NCI-H69 (cell line): ENCODE measurements at regions not wholly inside any gene's neighbourhood (a gene's known extent, or its start where the extent isn't known, plus 50 kb on each side); places are given as distances from the start of the nearest gene placed in this dataset.
"Not testable (repeated sequence)": the region's sequence is repeated elsewhere in the genome, so short reads cannot be mapped to it uniquely, and the experiment has no call there.

Experiments
- DNase-seq: peaks from one replicate; lab custom pipeline; 2025; lab: John Stamatoyannopoulos, UW

GRCh38 chr21:28281357-28281756, 711.3 kb downstream of the LTN1 start:
- DNase-seq, result not testable (repeated sequence)

- DNase-seq, result no peak
Observed at GRCh38 chr21:28280611-28281010, 712.1 kb downstream of the LTN1 start.

- DNase-seq, result no peak
Observed at GRCh38 chr21:28277324-28277723, 715.4 kb downstream of the LTN1 start.

- no peak for DNase-seq
Observed at GRCh38 chr21:28272272-28272992, 720.2 kb downstream of the LTN1 start.

- no peak for DNase-seq
Observed at GRCh38 chr21:28269173-28269572, 723.5 kb downstream of the LTN1 start.

- no peak for DNase-seq
Observed at GRCh38 chr21:28268685-28269084, 724.0 kb downstream of the LTN1 start.

- DNase-seq, result no peak
Observed at GRCh38 chr21:28267449-28267848, 725.2 kb downstream of the LTN1 start.

GRCh38 chr21:28266061-28266460, 726.6 kb downstream of the LTN1 start:
- DNase-seq, result no peak

- DNase-seq, result no peak
Observed at GRCh38 chr21:28263974-28264373, 728.7 kb downstream of the LTN1 start.

GRCh38 chr21:28261298-28261697, 731.4 kb downstream of the LTN1 start:
- DNase-seq, result no peak

- DNase-seq, result no peak
Observed at GRCh38 chr21:28257276-28257675, 735.4 kb downstream of the LTN1 start.

- no peak for DNase-seq
Observed at GRCh38 chr21:28256837-28257236, 735.8 kb downstream of the LTN1 start.

GRCh38 chr21:28256420-28256831, 736.3 kb downstream of the LTN1 start:
- no peak for DNase-seq

GRCh38 chr21:28253961-28254360, 738.7 kb downstream of the LTN1 start:
- no peak for DNase-seq

GRCh38 chr21:28253338-28253737, 739.3 kb downstream of the LTN1 start:
- DNase-seq, result no peak

GRCh38 chr21:28252928-28253327, 739.7 kb downstream of the LTN1 start:
- no peak for DNase-seq

- DNase-seq, result no peak
Observed at GRCh38 chr21:28250946-28251345, 741.7 kb downstream of the LTN1 start.

GRCh38 chr21:28247454-28248020, 745.1 kb downstream of the LTN1 start:
- no peak for DNase-seq

GRCh38 chr21:28240586-28240985, 752.1 kb downstream of the LTN1 start:
- DNase-seq, result no peak

GRCh38 chr21:28239340-28239739, 753.3 kb downstream of the LTN1 start:
- no peak for DNase-seq

- no peak for DNase-seq
Observed at GRCh38 chr21:28237661-28238060, 755.0 kb downstream of the LTN1 start.

- DNase-seq, result no peak
Observed at GRCh38 chr21:28235169-28235895, 757.3 kb downstream of the LTN1 start.

GRCh38 chr21:28234326-28234725, 758.4 kb downstream of the LTN1 start:
- DNase-seq, result no peak
